VCaP (cell line): ENCODE measurements at regions not wholly inside any gene's neighbourhood (a gene's known extent, or its start where the extent isn't known, plus 50 kb on each side); places are given as distances from the start of the nearest gene placed in this dataset.

Experiments used
- H3K27ac ChIP-seq: fragments of 450-650 bp; 2 replicates; pipeline ENCODE4 v1.5.1; 2017
- TF ChIP-seq, protein P1 (sequence below): fragments of 450-650 bp; conservative IDR thresholded peaks from 2 replicates; pipeline ENCODE4 v1.5.1; 2017; ENCODE audit warnings: mild to moderate bottlenecking, moderate library complexity

DNA sequence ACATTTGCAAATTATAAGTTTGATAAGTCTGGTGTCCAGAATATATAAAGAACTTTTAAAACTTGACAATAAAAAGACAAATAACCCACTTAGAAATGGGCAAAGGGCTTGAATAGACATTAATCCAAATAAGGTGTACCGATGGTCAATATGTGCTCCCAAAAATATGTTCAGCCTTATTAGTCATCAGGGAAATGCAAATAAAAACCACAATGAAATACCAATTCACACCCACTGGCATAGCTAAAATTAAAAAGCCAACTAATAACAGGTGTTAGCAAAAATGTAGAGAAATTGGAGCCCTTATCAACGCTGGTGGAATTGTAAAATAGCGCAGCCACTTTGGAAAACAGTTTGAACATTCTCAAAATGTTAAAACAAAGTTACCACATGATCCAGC is 79.0 kb upstream of the SCG2 start:
- H3K27ac ChIP-seq = no peak overlapping the region
- TF ChIP-seq, protein P1, sequence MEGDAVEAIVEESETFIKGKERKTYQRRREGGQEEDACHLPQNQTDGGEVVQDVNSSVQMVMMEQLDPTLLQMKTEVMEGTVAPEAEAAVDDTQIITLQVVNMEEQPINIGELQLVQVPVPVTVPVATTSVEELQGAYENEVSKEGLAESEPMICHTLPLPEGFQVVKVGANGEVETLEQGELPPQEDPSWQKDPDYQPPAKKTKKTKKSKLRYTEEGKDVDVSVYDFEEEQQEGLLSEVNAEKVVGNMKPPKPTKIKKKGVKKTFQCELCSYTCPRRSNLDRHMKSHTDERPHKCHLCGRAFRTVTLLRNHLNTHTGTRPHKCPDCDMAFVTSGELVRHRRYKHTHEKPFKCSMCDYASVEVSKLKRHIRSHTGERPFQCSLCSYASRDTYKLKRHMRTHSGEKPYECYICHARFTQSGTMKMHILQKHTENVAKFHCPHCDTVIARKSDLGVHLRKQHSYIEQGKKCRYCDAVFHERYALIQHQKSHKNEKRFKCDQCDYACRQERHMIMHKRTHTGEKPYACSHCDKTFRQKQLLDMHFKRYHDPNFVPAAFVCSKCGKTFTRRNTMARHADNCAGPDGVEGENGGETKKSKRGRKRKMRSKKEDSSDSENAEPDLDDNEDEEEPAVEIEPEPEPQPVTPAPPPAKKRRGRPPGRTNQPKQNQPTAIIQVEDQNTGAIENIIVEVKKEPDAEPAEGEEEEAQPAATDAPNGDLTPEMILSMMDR = no peak

DNA sequence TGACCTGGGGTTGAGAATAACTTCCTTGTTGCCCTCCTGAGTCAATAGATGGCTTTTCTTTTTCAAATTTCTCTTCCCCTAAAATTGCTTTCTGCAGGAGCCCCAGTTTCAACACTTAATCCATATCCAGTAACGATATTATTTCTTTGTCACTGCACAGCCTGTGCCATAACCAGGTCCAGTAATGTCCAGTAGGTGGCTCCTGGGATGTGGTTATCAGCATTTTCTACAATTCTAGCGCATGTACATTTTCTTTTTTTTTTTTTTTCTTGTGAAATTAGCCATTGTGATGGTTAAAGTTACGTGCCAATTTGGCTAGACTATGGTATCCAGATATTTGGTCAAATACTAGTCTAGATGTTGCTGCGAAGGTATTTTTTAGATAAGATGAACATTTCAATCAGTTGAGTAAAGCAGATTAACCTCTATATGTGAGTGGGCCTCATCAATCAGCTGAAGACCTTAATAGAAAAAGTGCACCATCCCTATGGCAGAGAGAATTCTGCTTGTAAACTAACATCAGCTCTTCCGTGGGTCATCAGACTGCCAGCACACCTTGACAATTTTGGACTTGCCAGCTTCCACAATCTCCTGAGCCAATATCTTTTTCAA is 72.9 kb upstream of the SCG2 start:
- H3K27ac ChIP-seq = no peak overlapping the region
- TF ChIP-seq, protein P1 = peak; percentile 81

DNA sequence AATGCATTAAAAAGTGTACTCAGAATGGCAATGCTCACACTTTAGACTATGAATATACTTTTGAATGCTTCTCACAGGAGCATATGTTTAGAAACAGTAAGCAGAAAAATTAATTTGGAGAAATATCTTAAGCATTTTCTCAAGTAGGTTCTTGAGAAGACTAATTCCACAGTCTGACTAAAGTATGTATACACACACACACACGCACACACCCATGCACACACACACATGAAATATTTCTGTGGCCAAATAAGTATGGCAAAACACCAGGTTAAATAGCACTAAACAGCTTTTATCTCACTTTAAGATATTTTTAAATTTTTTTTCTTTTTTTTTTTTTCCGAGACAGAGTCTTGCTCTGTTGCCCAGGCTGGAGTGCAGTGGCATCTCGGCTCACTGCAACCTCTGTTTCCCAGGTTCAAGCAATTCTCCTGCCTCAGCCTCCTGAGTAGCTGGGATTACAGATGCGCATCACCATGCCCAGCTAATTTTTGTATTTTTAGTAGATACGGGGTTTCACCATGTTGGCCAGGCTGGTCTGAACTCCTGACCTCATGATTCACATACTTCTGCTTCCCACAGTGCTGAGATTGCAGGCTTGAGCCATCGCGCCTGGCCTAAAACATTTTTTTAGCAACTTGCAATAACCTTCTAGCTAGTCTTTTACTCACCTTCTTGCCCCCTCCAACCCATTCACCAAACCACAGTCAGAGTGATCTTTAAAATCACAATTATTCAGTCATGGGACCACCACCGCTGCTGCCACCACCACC is 67.5 kb upstream of the SCG2 start:
- TF ChIP-seq, protein P1 = no peak
- no peak overlapping the region for H3K27ac ChIP-seq

DNA sequence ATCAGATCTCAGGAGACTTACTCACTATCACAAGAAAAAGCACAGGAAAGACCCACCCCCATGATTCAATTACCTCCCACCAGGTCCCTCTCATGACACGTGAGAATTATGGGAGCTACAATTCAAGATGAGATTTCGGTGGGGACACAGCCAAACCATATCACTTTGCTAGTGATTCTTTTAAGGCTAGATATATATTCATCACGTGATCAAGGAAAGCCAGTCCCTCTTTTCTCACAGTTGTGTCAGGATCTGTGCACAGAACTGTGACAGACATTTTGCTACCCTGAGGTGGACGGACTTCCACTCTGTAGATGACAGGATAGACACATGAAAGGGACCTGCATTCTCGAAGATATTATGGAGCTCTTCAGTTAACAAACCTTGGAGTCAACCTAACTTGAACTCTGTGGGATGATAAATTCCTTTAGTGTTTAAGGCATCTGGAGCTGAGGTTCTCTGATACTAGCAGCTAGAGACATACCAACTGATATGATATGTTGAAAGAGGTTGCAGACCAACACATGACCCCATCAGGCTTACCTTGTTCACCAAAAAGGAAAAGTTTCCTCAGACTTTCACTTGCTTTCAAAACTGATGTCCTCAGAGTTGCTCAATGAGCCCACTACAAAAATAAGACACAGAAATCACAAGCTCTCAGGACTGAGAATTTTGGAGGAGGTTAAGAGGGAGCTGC is 66.3 kb upstream of the SCG2 start:
- TF ChIP-seq, protein P1 = no peak
- no peak overlapping the region for H3K27ac ChIP-seq

DNA sequence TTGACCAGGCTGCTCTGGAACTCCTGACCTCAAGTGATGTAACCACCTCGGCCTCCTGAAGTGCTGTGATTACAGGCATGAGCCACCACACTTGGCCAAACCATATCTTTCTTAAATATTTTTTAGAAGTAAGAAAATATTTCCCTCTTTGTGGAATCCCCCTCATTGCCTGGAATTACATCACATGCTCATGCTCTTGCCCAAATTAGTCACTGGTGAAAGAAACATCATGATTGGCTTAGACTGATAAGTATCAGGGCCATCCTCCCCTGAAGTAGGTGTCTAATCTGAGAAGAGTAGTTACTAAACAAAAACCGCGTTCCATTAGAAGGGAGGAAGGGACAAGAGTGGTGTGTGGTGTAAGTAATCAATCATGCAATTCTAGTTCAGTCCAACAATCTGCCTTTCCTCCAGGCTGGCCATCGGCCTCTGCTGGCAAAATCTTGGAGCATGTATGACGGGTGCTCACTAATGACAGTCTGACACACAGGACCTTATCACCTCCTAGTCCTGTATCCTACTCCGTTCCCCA is 52.3 kb upstream of the SCG2 start:
- TF ChIP-seq, protein P1 = no peak
- H3K27ac ChIP-seq = no peak overlapping the region

DNA sequence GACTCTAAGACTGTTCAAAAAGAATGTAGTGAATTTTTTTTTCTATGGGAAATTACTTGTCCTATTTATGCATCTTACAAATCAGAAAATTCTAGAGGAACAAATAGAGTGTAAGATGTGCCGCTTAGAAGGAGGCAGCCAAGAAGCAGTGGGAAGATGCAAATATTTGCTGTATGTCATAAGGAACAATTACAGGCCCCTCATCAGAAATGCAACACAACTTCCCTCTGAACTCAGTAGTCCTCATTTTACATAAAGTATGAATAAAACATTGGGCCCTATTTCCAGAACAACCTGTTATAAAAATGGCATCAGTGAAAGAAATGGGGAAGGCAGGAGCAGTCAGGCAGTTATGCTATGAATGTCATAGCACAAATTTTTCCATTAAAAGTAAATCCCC is 50.7 kb upstream of the SCG2 start:
- H3K27ac ChIP-seq = no peak overlapping the region
- TF ChIP-seq, protein P1 = no peak

DNA sequence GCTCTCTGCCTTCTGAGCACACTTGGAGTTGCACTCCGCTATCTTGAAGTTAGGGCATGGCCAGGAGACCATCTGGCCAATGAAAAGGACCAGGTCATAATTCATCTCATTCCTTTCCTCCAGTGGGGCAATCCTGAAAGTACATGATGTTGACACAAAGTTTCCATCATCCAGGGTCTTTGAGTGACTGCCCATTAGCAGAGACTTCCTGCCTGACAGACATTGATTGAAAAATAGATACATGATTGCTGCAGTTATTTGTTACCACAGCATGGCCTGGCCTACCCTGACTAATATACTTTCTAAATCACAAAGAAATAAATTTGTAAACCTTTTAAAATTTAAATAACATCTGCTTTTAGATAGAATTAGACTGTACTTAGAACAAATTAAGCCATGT is 50.0 kb upstream of the SCG2 start:
- no peak overlapping the region for H3K27ac ChIP-seq
- TF ChIP-seq, protein P1 = no peak
